ENCODE measurements at regions not wholly inside any gene's neighbourhood (a gene's known extent, or its start where the extent isn't known, plus 50 kb on each side); places are given as distances from the start of the nearest gene placed in this dataset.
"Not testable (repeated sequence)": the region's sequence is repeated elsewhere in the genome, so short reads cannot be mapped to it uniquely, and the experiment has no call there.

- Mint-ChIP-seq H3K27me3 (ENCODE audit: low read depth) (no peaks in the 10 kb centered on the region), H3K36me3 (ENCODE audit: low read depth) (no peaks in the 10 kb centered on the region), H3K4me1 (no peaks in the 10 kb centered on the region), H3K27ac (no peak overlapping the region), H3K4me3 (no peak overlapping the region), H3K9me3 (no peaks in the 10 kb centered on the region)
- TF ChIP-seq, protein P1, sequence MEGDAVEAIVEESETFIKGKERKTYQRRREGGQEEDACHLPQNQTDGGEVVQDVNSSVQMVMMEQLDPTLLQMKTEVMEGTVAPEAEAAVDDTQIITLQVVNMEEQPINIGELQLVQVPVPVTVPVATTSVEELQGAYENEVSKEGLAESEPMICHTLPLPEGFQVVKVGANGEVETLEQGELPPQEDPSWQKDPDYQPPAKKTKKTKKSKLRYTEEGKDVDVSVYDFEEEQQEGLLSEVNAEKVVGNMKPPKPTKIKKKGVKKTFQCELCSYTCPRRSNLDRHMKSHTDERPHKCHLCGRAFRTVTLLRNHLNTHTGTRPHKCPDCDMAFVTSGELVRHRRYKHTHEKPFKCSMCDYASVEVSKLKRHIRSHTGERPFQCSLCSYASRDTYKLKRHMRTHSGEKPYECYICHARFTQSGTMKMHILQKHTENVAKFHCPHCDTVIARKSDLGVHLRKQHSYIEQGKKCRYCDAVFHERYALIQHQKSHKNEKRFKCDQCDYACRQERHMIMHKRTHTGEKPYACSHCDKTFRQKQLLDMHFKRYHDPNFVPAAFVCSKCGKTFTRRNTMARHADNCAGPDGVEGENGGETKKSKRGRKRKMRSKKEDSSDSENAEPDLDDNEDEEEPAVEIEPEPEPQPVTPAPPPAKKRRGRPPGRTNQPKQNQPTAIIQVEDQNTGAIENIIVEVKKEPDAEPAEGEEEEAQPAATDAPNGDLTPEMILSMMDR (IDR thresholded peaks at IDR 0.05; ENCODE audit: unreplicated experiment in 3 of 3), result no peak
These were observed 891.8 kb upstream of the NDST4 start for GRCh38 chr4:116005037-116005805.

DNA sequence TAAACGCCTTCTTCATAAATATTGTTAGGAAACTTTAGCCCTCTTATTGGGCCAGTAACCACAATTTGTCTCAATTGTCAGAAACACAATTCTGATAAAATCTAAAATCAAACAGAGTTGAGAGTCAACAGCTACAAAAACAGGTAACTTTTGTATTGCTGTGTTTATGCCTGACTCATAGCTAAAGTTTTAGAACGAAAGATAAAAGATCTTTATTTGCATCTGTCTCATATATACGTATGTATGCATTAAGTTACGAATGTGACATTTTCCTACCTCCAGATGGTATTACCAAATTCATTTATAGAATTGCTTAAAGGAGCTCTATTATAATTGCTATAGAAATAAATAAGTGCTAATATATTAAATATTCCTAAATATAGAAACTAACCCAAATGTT lies 887.9 kb upstream of the NDST4 start:
- Mint-ChIP-seq H3K9me3 (no peaks in the 10 kb centered on the region), H3K4me1 (no peaks in the 10 kb centered on the region), H3K4me3 (no peak overlapping the region), H3K27me3 (ENCODE audit: low read depth) (no peaks in the 10 kb centered on the region), H3K27ac (no peak overlapping the region), H3K36me3 (ENCODE audit: low read depth) (no peaks in the 10 kb centered on the region)
- TF ChIP-seq, protein P1 (IDR thresholded peaks at IDR 0.05; ENCODE audit: unreplicated experiment in 3 of 3), result no peak

DNA sequence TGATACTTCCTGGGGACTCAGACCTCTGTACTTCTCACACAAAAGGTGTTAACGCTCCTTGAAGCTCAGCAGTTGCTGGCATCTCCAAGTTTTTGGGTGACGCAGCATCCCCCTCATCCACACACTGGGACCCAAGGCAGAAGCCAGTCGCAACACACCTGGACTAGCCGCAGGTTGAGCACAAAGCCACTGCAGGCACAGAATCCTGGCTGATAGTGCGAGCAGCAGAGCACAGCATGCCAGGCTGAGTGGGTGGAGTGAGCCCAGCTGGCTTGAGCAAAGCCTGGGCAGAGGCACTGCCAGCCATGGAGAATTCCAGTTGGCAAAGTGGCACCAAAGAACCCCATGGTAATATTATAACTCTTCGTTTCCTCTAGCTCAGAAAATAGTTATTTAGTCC lies 873.2 kb upstream of the NDST4 start:
- no peak overlapping the region for H3K27ac Mint-ChIP-seq
- no peak overlapping the region for H3K4me3 Mint-ChIP-seq
- H3K9me3 Mint-ChIP-seq, result no peaks in the 10 kb centered on the region
- no peaks in the 10 kb centered on the region for H3K36me3 Mint-ChIP-seq (ENCODE audit: low read depth)
- H3K27me3 Mint-ChIP-seq (ENCODE audit: low read depth), result no peaks in the 10 kb centered on the region
- H3K4me1 Mint-ChIP-seq, result no peaks in the 10 kb centered on the region
- TF ChIP-seq, protein P1 (IDR thresholded peaks at IDR 0.05; ENCODE audit: unreplicated experiment in 3 of 3), result no peak

DNA sequence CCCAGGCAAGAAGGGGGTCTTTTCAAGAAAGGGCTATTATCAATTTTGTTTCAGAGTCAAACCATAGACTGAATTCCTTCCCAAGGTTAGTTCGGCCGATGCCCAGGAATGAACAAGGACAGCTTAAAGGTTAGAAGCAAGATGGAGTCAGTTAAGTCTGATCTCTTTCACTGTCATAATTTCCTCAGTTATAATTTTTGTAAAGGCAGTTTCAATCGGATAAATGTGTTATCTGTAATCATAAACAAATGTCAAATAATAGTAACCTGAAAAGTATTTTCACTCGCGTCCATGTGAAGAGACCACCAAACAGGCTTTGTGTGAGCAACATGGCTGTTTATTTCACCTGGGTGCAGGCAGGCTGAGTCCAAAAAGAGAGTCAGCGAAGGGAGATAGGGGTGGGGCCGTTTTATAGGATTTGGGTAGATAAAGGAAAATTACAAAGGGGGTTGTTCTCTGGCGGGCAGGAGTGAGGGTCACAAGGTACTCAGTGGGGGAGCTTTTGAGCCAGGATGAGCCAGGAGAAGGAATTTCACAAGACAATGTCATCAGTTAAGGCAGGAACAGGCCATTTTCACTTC lies 862.1 kb upstream of the NDST4 start:
- H3K36me3 Mint-ChIP-seq (ENCODE audit: low read depth); H3K9me3 Mint-ChIP-seq; H3K4me1 Mint-ChIP-seq; H3K27me3 Mint-ChIP-seq (ENCODE audit: low read depth); H3K4me3 Mint-ChIP-seq; H3K27ac Mint-ChIP-seq: not testable (repeated sequence)

- no peaks in the 10 kb centered on the region for H3K4me1 Mint-ChIP-seq
- no peaks in the 10 kb centered on the region for H3K27me3 Mint-ChIP-seq (ENCODE audit: low read depth)
- no peak overlapping the region for H3K4me3 Mint-ChIP-seq
These were observed 860.3 kb upstream of the NDST4 start for GRCh38 chr4:115973768-115974167.

DNA sequence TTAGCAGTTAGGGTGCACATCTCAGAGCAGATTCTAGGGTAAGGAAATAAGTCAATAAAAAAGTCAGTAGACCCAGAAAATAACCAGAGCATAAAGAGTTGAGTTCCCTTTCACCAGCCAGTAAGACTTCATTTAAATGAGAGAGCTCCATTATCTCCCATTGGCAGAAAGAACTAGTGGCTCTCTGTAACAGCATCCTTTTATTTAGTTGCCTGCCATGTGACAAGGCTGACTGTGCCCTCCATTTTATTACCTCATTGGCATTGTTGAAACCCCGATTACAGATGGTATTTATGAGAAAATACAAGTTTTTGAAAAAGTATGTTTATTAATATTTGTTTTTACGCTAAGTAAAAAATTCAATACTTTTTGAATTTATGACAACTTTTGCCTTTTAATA lies 859.5 kb upstream of the NDST4 start:
- H3K4me1 Mint-ChIP-seq, result no peaks in the 10 kb centered on the region
- H3K27me3 Mint-ChIP-seq (ENCODE audit: low read depth), result no peaks in the 10 kb centered on the region
- TF ChIP-seq, protein P1 (IDR thresholded peaks at IDR 0.05; ENCODE audit: unreplicated experiment in 3 of 3), result no peak
- no peaks in the 10 kb centered on the region for H3K9me3 Mint-ChIP-seq
- no peak overlapping the region for H3K27ac Mint-ChIP-seq
- no peaks in the 10 kb centered on the region for H3K36me3 Mint-ChIP-seq (ENCODE audit: low read depth)
- H3K4me3 Mint-ChIP-seq, result no peak overlapping the region

More at GRCh38 chr4:115973768-115974167, 860.3 kb upstream of the NDST4 start:
- Mint-ChIP-seq H3K27ac (no peak overlapping the region), H3K36me3 (ENCODE audit: low read depth) (no peaks in the 10 kb centered on the region), H3K9me3 (no peaks in the 10 kb centered on the region)
- TF ChIP-seq, protein P1 (IDR thresholded peaks at IDR 0.05; ENCODE audit: unreplicated experiment in 3 of 3), result no peak

Data from nephron (organoid).